RWPE1 (cell line): ENCODE measurements at regions not wholly inside any gene's neighbourhood (a gene's known extent, or its start where the extent isn't known, plus 50 kb on each side); places are given as distances from the start of the nearest gene placed in this dataset.

Experiments
- CTCF ChIA-PET: fragments of 350-600 bp; sonication (Branson Sonifier 250); formaldehyde crosslinking; extraction: SDS; loops from one replicate; lab custom pipeline; 2021; lab: Yijun Ruan, JAX
- POLR2A ChIA-PET: fragments of 400-600 bp; formaldehyde crosslinking; extraction: SDS; loops from one replicate; lab custom pipeline; 2020; ENCODE audit warnings: antibody characterized with exemption; ENCODE audit not compliant: low non-redundant PET; lab: Yijun Ruan, JAX
- DNase-seq: peaks from one replicate; pipeline ENCODE4 v3.0.0; 2012; ENCODE audit warnings: low spot score
- H3K27ac ChIP-seq: fragments of 450-650 bp; 2 replicates; pipeline ENCODE4 v1.5.1; 2017
- CTCF ChIP-seq: fragments of 450-650 bp; conservative IDR thresholded peaks from 2 replicates; pipeline ENCODE4 v1.5.1; 2017; ENCODE audit warnings: low read depth, mild to moderate bottlenecking

- POLR2A ChIA-PET, result no interaction called here
- CTCF ChIA-PET, result no interaction called here
- TF ChIP-seq CTCF, result no peak
- no peak for DNase-seq
- H3K27ac ChIP-seq, result no peak overlapping the region
Observed at GRCh38 chr12:115070313-115070712, 386.3 kb upstream of the TBX3 start.

- no peak overlapping the region for H3K27ac ChIP-seq
- DNase-seq, result no peak
- ChIA-PET CTCF (interaction anchor here (0.6 kb wide), 2 partner anchors 312 to 655 kb away, joined by 3 read pairs; no protein-coding TSS in a partner anchor), POLR2A (no interaction called here)
- TF ChIP-seq CTCF, result no peak
Observed at GRCh38 chr12:115064296-115064695, 380.3 kb upstream of the TBX3 start.

GRCh38 chr12:115062741-115063140 is 378.8 kb upstream of the TBX3 start:
- CTCF ChIA-PET, result interaction anchor here (0.8 kb wide), 1 partner anchor 379 kb away, joined by 4 read pairs; the partner anchor contains the start of gene TBX3
- POLR2A ChIA-PET, result no interaction called here

GRCh38 chr12:115060477-115061168 is 376.6 kb upstream of the TBX3 start:
- CTCF ChIA-PET, result interaction anchor here (0.6 kb wide), 1 partner anchor 37 kb away, joined by 3 read pairs; no protein-coding TSS in a partner anchor
- no peak for TF ChIP-seq CTCF
- no peak overlapping the region for H3K27ac ChIP-seq
- POLR2A ChIA-PET, result no interaction called here
- no peak for DNase-seq

More at GRCh38 chr12:115062741-115063140, 378.8 kb upstream of the TBX3 start:
- DNase-seq, result no peak
- no peak for TF ChIP-seq CTCF
- H3K27ac ChIP-seq, result no peak overlapping the region

GRCh38 chr12:115057445-115057844 is 373.5 kb upstream of the TBX3 start:
- TF ChIP-seq CTCF, result no peak
- CTCF ChIA-PET, result no interaction called here
- H3K27ac ChIP-seq, result no peak overlapping the region
- POLR2A ChIA-PET, result interaction anchor here (0.5 kb wide), 1 partner anchor 51 kb away, joined by 9 read pairs; no protein-coding TSS in a partner anchor
- DNase-seq, result no peak

GRCh38 chr12:115051378-115051777 is 367.4 kb upstream of the TBX3 start:
- TF ChIP-seq CTCF, result no peak
- POLR2A ChIA-PET, result no interaction called here
- no peak for DNase-seq
- CTCF ChIA-PET, result no interaction called here
- no peak overlapping the region for H3K27ac ChIP-seq
